ENCODE measurements at regions not wholly inside any gene's neighbourhood (a gene's known extent, or its start where the extent isn't known, plus 50 kb on each side); places are given as distances from the start of the nearest gene placed in this dataset.

DNA sequence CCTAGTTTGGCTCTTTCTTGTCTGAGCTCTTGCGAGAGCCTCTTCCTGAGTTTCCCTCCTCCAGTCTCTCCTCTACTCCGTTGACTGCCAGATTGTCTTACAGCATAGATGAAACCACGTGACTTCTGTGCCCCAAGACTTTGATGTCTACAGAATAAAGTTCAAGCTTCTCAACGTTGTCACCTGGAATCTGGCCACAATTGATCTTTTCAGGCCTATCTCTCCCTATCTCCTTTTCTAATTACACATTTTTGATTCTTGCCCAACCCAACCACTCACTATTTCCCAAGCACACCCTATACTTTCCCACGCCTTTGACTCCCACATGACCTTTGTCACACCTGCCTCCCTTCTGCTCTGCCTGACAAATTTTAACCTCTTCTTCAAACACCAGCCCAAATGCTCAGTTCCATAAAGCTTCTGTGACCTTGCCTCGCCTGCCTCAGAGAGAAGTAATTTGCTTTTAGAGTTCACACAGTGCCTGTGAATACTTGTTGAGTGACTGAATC lies 52.4 kb upstream of the PMFBP1 start:
- no peaks in the 10 kb centered on the region for H3K9me3 ChIP-seq (ENCODE audit: low read length)
- H3F3A ChIP-seq (ENCODE audit: low read length, unreplicated experiment), result no peaks in the 10 kb centered on the region
- no peak for ATAC-seq
- H3K4me1 ChIP-seq (ENCODE audit: insufficient read depth, low read length), result no peaks in the 10 kb centered on the region
- H3K36me3 ChIP-seq (ENCODE audit: low read depth, low read length), result no peaks in the 10 kb centered on the region
- no peak overlapping the region for H3K9ac ChIP-seq (ENCODE audit: low read length)
- H3K4me3 ChIP-seq (ENCODE audit: low read length), result no peak overlapping the region
- intact Hi-C loops (cut with micrococcal nuclease), result no loop called here
- POLR2A ChIA-PET (ENCODE audit: unreplicated experiment), result no interaction called here
- H3K9me2 ChIP-seq (replicated peaks; ENCODE audit: low read length), result no peaks in the 10 kb centered on the region
- H4K20me1 ChIP-seq (ENCODE audit: low read length), result no peaks in the 10 kb centered on the region
- no TSS peak for BruUV-seq (replicated peaks)
- H3K4me2 ChIP-seq (ENCODE audit: low read length), result no peak overlapping the region
- no peak for DNase-seq
- no peak overlapping the region for H2AFZ ChIP-seq (ENCODE audit: low read length)
- no peak overlapping the region for H3K27ac ChIP-seq (ENCODE audit: low read length)
- TF ChIP-seq EZH2phosphoT487 (IDR thresholded peaks at IDR 0.05; ENCODE audit: borderline replicate concordance, low read length), result no peak
- no peak for TF ChIP-seq EZH2 (IDR thresholded peaks at IDR 0.05; ENCODE audit: low read length, unreplicated experiment)
- TF ChIP-seq, protein P1, sequence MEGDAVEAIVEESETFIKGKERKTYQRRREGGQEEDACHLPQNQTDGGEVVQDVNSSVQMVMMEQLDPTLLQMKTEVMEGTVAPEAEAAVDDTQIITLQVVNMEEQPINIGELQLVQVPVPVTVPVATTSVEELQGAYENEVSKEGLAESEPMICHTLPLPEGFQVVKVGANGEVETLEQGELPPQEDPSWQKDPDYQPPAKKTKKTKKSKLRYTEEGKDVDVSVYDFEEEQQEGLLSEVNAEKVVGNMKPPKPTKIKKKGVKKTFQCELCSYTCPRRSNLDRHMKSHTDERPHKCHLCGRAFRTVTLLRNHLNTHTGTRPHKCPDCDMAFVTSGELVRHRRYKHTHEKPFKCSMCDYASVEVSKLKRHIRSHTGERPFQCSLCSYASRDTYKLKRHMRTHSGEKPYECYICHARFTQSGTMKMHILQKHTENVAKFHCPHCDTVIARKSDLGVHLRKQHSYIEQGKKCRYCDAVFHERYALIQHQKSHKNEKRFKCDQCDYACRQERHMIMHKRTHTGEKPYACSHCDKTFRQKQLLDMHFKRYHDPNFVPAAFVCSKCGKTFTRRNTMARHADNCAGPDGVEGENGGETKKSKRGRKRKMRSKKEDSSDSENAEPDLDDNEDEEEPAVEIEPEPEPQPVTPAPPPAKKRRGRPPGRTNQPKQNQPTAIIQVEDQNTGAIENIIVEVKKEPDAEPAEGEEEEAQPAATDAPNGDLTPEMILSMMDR (conservative IDR thresholded peaks at IDR 0.05; ENCODE audit: low read depth, low read length), result no peak
- CTCF ChIA-PET, result no interaction called here
- no peaks in the 10 kb centered on the region for H3K27me3 ChIP-seq (ENCODE audit: low read length)
- no peaks in the 10 kb centered on the region for H3K79me2 ChIP-seq (ENCODE audit: low read length)

DNA sequence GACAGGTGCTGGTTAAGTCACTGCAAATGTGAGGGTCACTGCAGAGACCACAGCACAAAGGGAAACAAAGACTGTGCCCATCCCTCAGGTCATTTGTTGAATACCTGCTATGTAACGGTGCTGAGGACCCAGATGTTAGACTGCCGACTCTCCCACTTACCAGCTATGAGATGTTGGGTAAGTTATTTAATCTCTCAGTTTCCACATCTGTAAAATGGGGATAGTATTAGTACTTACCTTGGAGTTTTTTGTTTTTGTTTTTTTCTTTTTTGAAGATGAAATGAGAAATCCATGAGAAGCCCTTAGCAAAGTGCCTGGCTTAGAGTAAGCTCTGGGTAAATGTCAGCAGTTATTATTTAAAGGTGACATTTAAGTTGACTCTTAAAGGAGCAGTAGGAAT lies 50.5 kb upstream of the PMFBP1 start:
- H2AFZ ChIP-seq (ENCODE audit: low read length), result no peak overlapping the region

More for the DNA sequence above, 50.5 kb upstream of the PMFBP1 start:
- no peaks in the 10 kb centered on the region for H4K20me1 ChIP-seq (ENCODE audit: low read length)
- H3K4me2 ChIP-seq (ENCODE audit: low read length), result no peak overlapping the region
- no TSS peak for BruUV-seq (replicated peaks)
- no peak overlapping the region for H3K9ac ChIP-seq (ENCODE audit: low read length)
- H3K4me3 ChIP-seq (ENCODE audit: low read length), result no peak overlapping the region
- H3K4me1 ChIP-seq (ENCODE audit: insufficient read depth, low read length), result no peaks in the 10 kb centered on the region
- TF ChIP-seq EZH2 (IDR thresholded peaks at IDR 0.05; ENCODE audit: low read length, unreplicated experiment), result no peak
- no peaks in the 10 kb centered on the region for H3K9me2 ChIP-seq (replicated peaks; ENCODE audit: low read length)
- H3K27me3 ChIP-seq (ENCODE audit: low read length), result no peaks in the 10 kb centered on the region
- no peak overlapping the region for H3K27ac ChIP-seq (ENCODE audit: low read length)
- POLR2A ChIA-PET (ENCODE audit: unreplicated experiment), result interaction anchor here (0.6 kb wide), 1 partner anchor 1872 kb away, joined by 3 read pairs; no protein-coding TSS in a partner anchor
- no peaks in the 10 kb centered on the region for H3K9me3 ChIP-seq (ENCODE audit: low read length)
- CTCF ChIA-PET, result no interaction called here
- intact Hi-C loops (cut with micrococcal nuclease), result no loop called here
- H3F3A ChIP-seq (ENCODE audit: low read length, unreplicated experiment), result no peaks in the 10 kb centered on the region
- no peaks in the 10 kb centered on the region for H3K36me3 ChIP-seq (ENCODE audit: low read depth, low read length)
- no peaks in the 10 kb centered on the region for H3K79me2 ChIP-seq (ENCODE audit: low read length)
- no peak for ATAC-seq
- no peak for DNase-seq
